Stimulated activated CD4-positive, alpha-beta T cell treated with anti-CD3 and anti-CD28 coated beads, Interleukin-2, amount 100 ng/mL, for 24 hours (primary cell): ENCODE measurements at regions not wholly inside any gene's neighbourhood (a gene's known extent, or its start where the extent isn't known, plus 50 kb on each side); places are given as distances from the start of the nearest gene placed in this dataset.
"Not testable (repeated sequence)": the region's sequence is repeated elsewhere in the genome, so short reads cannot be mapped to it uniquely, and the experiment has no call there.

Experiments
- DNase-seq, 2 donors: peaks; one replicate each; pipeline ENCODE4 v3.0.0-alpha.2; 2020

GRCh38 chr13:63843766-63844699, 2428.4 kb upstream of the PCDH20 start:
- DNase-seq, result no peak

GRCh38 chr13:63842102-63842501, 2426.5 kb upstream of the PCDH20 start:
- DNase-seq, result no peak

GRCh38 chr13:63840551-63841421, 2425.1 kb upstream of the PCDH20 start:
- DNase-seq, result no peak

- DNase-seq, result no peak
Observed at GRCh38 chr13:63838366-63839110, 2422.9 kb upstream of the PCDH20 start.

- not testable (repeated sequence) for DNase-seq
Observed at GRCh38 chr13:63837701-63838100, 2422.1 kb upstream of the PCDH20 start.

- not testable (repeated sequence) for DNase-seq
Observed at GRCh38 chr13:63829609-63830008, 2414.0 kb upstream of the PCDH20 start.

- not testable (repeated sequence) for DNase-seq
Observed at GRCh38 chr13:63821785-63822184, 2406.1 kb upstream of the PCDH20 start.

GRCh38 chr13:63811428-63812004, 2395.9 kb upstream of the PCDH20 start:
- DNase-seq, result not testable (repeated sequence)

- not testable (repeated sequence) for DNase-seq
Observed at GRCh38 chr13:63791134-63791533, 2375.5 kb upstream of the PCDH20 start.

GRCh38 chr13:63774133-63774532, 2358.5 kb upstream of the PCDH20 start:
- DNase-seq, result no peak

- no peak for DNase-seq
Observed at GRCh38 chr13:63773476-63773875, 2357.8 kb upstream of the PCDH20 start.

- DNase-seq, result not testable (repeated sequence)
Observed at GRCh38 chr13:63757683-63758082, 2342.0 kb upstream of the PCDH20 start.

- DNase-seq, result not testable (repeated sequence)
Observed at GRCh38 chr13:63749857-63750256, 2334.2 kb upstream of the PCDH20 start.

- not testable (repeated sequence) for DNase-seq
Observed at GRCh38 chr13:63741814-63742101, 2326.1 kb upstream of the PCDH20 start.

- no peak for DNase-seq
Observed at GRCh38 chr13:63741029-63741813, 2325.6 kb upstream of the PCDH20 start.

GRCh38 chr13:63739112-63739735, 2323.6 kb upstream of the PCDH20 start:
- DNase-seq, result not testable (repeated sequence)

GRCh38 chr13:63737418-63737817, 2321.8 kb upstream of the PCDH20 start:
- no peak for DNase-seq

GRCh38 chr13:63731896-63732295, 2316.2 kb upstream of the PCDH20 start:
- DNase-seq, result no peak

GRCh38 chr13:63712159-63712558, 2296.5 kb upstream of the PCDH20 start:
- DNase-seq, result not testable (repeated sequence)

GRCh38 chr13:63706751-63707150, 2291.1 kb upstream of the PCDH20 start:
- no peak for DNase-seq

- DNase-seq, result no peak
Observed at GRCh38 chr13:63704521-63704920, 2288.9 kb upstream of the PCDH20 start.
